ENCODE measurements at regions not wholly inside any gene's neighbourhood (a gene's known extent, or its start where the extent isn't known, plus 50 kb on each side); places are given as distances from the start of the nearest gene placed in this dataset.

DNA sequence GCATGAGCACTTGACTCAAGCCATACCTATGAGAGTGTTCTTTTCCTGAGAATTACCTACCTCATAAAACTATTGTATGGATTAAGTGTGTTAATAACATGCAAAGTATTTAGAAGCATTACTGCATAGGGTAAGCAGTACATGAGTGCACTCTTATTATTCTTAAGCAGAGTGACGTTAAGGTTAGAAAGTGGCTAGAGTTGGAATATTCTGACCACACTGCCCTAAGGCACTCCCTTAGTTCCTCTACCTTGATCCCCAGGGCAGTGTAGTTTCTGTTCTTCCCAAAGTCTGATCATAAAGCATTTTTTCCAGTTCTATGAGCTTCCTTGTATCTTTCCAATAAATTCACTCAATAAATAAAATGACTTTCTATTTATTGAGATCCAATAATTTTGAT lies 189.2 kb downstream of the PCSK1 start:
- DNase-seq: no peak

DNA sequence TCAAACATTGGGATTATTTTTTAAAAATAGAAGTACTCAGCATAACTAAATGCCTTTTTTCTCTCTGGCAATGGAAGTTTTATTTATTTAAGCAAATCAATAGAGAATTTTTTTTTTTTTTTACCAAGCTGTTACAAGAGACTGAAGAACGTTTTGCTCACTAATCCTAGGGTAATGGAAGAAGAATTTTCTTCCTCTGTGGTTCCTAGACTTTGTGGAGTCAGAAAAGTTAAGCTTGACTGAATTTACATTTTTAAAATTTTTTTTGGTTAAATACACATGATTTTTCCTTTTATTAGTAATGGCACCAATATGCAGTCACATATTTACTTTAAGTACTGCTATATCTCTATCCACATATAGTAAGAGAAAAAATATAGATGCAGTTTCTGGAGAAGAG lies 189.8 kb downstream of the PCSK1 start:
- DNase-seq: no peak

DNA sequence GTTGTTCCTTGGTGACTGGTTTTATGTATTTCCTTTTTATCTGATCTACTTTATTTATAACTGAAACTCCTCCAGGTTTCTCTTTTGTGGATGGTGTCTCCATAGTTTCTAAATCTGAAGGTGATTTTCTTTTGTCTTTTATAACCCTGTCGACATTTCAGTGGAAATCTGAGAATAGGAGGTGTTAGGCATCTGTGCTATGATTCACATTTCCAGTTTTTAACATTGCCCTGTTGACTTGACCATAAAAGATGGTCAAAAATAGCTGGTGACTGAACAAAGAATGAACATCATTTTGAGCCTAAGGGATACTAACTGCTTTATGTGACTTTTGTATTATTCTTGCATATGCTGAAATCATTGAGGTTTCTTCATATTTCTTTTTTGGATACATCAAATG lies 190.5 kb downstream of the PCSK1 start:
- no peak for DNase-seq

- DNase-seq: no peak
Measured at GRCh38 chr5:96236831-96237230, 196.2 kb downstream of the PCSK1 start.

- DNase-seq: no peak
Measured at GRCh38 chr5:96236051-96236450, 197.0 kb downstream of the PCSK1 start.

- DNase-seq: no peak
Measured at GRCh38 chr5:96235008-96235910, 197.8 kb downstream of the PCSK1 start.

DNA sequence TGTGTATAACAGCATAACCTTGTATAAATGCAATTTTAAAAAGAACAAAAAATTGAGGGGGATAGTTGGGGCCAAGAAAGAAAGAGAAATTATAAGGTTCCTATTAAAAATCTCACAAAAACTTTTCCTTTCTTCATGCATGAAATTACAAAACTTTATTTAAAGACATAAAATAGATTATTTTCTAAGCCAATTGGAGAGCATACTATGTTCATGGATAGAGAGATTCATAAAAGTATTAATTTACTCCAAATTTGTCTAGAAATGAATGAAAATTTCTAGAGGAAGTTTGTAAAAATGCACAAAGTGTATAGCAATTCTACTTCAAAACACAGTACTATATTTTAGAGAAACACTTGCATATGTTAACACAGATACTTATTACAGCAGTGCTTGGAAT lies 200.4 kb downstream of the PCSK1 start:
- no peak for DNase-seq

- no peak for DNase-seq
Measured at GRCh38 chr5:96229188-96229587, 203.9 kb downstream of the PCSK1 start.

GRCh38 chr5:96228408-96228807 lies 204.6 kb downstream of the PCSK1 start:
- DNase-seq: no peak

DNA sequence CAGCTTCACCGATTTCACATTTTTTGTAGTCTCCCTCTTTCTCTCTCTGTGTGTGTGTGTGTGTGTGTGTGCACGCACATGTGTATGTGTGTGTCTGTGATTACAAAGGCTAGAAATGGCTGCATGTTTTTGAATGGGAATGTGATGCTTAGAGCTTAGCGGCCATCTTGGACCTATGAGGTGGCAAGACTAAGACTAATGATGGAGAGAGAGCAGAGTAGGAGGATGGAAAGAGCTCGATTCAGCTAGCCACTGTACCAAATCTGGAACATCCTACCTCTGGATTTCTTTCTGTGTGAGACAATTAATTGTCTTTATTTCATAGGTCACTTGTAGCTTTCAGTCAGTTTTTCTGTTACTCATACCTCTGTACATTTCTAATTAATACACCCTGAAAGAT lies 205.1 kb downstream of the PCSK1 start:
- no peak for DNase-seq

DNA sequence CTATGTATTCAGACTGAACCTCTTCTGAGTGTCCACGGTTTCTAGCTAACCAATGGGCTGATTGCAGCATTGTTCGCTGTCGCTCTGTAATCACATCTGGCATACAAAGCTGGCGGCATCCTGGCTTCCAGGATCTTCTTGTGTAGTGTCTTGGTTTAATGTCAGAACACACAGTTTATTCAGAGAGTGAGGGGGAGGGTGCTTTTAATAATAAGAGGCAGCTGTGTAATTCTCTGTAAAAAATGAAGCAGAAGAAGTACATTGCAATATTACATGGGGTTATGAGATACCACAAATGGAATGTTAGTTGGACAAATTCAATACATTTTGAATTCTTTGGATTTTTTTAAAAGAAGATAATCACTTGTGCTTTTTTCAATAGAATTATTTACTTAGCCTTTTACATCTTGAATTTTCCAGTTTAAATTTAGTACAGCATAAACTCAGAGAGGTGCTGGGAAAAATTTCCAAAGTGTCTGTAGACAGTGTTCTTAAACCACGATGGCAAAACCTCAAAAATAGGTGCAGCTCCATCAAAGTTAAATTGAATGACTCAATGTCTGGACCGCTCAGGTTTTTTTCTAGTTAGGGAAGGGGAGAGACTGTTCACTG lies 206.0 kb downstream of the PCSK1 start:
- DNase-seq: no peak

DNA sequence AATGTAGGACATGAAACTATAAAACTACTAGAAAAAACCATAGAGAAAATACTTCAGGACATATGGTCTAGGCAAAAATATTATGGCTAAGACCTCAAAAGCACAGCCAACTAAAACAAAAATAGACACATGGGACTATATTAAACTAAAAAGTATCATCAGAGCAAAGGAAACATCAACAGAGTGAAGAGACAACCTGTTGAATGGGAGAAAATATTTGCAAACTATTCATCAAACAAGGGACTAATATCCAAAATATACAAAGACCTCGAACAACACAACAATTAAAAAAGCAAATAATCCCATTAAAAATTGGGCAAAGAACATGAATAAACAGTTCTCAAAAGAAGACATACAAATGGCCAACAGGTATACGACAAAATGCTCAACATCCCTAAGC lies 210.9 kb downstream of the PCSK1 start:
- DNase-seq: no peak

GRCh38 chr5:96220610-96221390 lies 212.2 kb downstream of the PCSK1 start:
- no peak for DNase-seq

- DNase-seq: peak; percentile 17 to 21
Measured at GRCh38 chr5:96219580-96220281, 213.3 kb downstream of the PCSK1 start.

DNA sequence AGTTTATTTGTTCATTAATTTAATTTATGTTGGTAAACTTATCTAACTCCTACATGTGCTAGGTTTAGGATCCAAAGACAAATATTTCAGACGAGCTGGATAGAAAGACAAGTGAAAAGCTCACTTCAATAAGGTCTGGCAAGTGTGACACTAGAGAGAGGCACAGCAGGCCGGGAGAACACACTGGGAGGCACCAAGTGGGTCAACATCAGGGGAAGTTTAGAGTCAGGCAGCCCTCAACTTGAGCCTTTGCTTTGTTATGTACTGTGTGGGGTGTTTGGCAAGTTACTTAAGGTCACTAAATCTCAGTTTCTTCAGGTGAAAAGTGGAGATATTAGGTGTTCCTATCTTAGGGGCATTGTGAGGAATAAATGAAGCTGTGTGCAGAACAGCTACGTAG lies 214.4 kb downstream of the PCSK1 start:
- no peak for DNase-seq

DNA sequence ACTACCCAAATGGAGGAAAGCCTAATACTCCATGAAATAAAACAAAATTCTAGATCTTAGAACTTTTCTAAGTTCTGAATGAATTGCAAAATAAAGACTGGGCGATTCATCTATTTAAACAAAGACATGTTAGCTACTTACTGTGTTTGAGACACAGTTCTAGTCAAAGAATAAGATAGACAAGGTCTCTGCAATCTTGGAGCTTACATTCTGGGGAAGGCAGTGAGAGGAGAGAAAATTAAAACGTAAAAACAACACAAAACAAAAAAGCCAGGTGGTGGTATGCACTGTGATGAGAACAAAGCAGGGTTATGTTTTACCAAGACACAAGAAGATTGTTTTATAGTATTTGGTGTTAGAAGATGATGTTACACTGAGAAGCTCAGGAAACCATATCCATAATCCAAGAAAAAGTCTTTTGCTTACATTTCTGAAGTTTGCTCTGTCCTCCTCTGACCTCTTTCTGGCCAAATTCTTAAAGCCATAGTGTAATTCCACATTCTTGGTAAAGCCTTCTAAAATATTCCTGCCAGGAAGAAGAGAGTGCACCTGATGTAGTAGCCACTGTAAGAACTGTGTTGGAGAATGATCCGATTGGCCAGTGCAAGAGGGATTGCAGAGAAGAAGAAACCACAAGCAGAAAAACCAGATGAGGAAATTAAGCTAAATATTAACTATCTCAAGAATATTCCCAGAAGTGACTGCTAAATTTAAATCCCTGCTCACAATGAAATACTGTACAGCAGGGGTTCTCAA lies 218.4 kb downstream of the PCSK1 start:
- DNase-seq: no peak

GRCh38 chr5:96209829-96210228 lies 223.2 kb downstream of the PCSK1 start:
- no peak for DNase-seq

DNA sequence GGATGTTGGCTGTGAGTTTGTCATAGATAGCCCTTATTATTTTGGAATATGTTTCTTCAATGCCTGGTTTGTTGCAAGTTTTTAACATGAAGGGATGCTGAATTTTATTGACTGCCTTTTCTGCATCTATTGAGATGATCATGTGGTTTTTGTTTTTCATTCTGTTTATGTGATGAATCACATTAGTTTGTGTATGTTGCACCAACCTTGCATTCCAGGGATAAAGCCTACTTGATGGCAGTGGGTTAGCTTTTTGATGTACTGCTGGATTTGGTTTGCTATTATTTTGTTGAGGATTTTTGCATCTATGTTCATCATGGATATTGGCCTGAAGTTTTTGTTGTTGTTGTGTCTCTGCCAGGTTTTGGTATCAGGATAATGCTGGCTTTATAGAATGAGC lies 225.6 kb downstream of the PCSK1 start:
- no peak for DNase-seq

- DNase-seq: no peak
Measured at GRCh38 chr5:96203761-96204160, 229.3 kb downstream of the PCSK1 start.

DNA sequence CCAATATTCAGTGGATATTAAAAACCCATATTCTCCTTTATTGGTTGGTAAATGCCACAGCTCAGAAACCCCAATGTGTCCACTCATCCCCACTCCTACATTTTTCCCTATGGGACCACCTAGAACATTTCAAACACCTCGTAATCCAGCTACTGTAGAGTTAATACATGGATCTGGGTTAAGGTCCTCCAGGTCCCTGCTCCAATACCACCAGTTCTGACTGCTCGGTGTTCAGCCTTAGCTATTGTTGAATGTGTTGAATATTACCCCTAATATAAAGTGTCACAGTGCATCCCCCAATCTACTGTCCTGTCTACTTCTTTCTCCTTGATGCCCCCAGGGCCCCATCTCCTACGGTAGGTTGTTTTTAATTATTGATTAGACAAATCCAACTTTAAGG lies 231.5 kb downstream of the PCSK1 start:
- DNase-seq: no peak

DNA sequence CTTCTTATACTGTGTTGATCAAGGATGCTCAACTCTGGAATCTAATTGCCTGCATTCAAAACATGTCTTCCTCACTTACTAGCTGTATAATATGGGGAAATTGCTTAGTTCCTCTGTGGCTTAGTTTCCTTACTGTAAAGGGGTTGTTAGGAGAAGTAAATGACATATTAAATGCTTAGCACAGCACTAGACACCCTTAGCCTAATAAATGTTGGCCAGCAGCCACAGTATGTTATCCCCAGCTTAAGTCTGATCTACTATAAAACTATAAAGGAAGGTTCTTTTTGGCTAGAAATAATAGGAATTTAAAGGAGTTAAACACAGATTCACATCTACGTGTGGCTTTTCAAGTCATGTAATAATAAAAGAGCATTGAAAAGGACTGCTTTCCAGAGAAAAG lies 232.4 kb downstream of the PCSK1 start:
- DNase-seq: no peak

GRCh38 chr5:96199713-96200183 lies 233.3 kb downstream of the PCSK1 start:
- DNase-seq: no peak
